HG03060 (cell line): ENCODE measurements at regions not wholly inside any gene's neighbourhood (a gene's known extent, or its start where the extent isn't known, plus 50 kb on each side); places are given as distances from the start of the nearest gene placed in this dataset.

Source experiments
- ATAC-seq: cut with Tn5 transposase; IDR thresholded peaks from one replicate; pipeline ENCODE4 v1.9.1; 2021; ENCODE audit warnings: low read depth, moderate number of reproducible peaks; ENCODE audit not compliant: unreplicated experiment

DNA sequence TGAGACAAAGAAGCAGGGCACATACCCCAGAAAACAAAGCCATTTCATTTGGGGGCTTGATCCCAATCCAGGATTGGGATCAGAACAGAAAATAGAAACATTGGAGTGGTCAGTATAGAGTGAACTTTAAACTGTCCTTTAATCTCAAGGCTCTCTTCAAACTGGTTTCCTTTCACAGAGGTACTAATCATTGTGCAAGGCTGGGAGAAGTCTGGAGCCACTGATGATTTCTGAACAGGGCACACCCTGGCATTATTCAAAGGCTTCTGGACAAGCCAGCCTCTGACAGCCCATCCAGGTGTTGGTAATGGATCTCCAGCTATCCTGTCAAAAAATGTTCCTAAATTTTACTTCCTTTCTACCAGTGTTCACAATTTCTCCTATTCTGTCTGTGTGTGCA, 244.5 kb downstream of the DDX3Y start:
- ATAC-seq: no peak

DNA sequence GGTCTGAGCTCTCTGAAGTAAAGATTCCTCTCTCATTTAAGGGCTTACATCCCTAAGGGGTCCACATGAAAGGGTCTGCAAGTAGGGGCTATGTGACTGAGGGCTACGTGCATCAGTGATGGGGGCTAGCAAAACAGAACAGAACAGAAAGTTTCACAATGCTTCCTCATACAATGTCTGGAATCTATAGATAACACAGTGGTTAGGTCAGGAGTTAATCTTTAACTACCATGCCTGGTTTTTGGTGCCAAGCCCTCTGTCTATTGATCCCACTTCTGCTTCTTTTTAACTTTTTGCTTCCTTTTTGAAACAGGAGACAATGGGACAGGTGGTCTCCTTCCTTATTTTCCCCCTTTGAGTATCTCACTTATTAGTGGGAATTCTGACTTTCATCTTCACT, 263.0 kb downstream of the DDX3Y start:
- ATAC-seq: no peak

DNA sequence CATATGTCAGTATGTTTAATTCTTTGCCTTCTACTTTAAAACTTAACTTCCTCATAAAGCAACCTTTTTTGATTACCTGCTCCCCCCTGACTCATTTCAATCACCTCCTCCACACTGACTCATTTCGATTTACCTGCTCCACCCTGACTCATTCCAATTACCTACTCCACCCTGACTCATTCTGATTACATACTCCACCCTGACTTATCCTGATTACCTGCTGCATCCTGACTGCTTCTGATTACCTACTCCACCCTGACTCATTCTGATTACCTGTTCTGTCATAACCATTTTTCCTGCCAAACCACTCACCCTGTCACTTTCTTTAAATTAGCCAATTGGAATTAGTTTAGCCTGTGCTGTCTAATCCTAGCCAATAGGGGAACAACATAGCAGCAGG, 263.6 kb downstream of the DDX3Y start:
- no peak for ATAC-seq
